NCI-H1694 (cell line): ENCODE measurements at regions not wholly inside any gene's neighbourhood (a gene's known extent, or its start where the extent isn't known, plus 50 kb on each side); places are given as distances from the start of the nearest gene placed in this dataset.

ENCODE experiments used
- DNase-seq: peaks from one replicate; lab custom pipeline; 2025; lab: John Stamatoyannopoulos, UW

- no peak for DNase-seq
Measured at GRCh38 chrX:69228732-69229131, 63.5 kb upstream of the PJA1 start.

DNA sequence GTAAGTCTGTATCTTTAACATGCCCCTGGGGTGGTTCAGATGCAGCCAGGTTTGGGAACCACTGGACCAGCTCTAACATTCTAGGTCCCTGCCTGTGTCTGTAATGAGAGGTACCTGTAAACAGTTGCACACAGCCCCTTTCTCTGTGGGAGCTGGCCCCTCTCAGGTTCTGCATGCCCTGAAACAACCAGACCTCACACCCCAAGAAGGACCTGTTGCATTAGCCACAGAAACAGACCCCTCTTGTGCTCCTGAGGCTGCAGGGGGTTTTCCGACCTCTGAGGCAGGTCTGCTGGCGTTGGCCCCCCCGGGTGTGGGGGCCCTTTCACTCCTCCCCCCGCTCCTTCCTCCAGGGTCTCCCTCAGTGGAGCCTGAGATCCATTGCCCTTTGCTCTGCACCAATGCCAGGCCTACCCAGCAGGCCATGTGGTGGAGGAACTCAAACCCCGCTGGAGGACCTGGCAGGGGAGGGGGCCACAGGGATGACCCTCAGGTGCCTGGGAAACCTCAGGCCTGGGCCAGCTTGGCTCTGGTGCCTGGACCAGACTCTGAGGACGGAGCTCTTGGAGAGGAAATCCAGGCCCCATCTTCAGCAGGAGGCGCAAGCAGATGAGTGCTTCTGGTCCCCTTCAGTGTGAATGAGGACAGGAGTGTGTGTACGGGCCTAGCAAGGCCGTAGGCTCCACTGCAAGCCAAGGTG, 61.4 kb upstream of the PJA1 start:
- no peak for DNase-seq

DNA sequence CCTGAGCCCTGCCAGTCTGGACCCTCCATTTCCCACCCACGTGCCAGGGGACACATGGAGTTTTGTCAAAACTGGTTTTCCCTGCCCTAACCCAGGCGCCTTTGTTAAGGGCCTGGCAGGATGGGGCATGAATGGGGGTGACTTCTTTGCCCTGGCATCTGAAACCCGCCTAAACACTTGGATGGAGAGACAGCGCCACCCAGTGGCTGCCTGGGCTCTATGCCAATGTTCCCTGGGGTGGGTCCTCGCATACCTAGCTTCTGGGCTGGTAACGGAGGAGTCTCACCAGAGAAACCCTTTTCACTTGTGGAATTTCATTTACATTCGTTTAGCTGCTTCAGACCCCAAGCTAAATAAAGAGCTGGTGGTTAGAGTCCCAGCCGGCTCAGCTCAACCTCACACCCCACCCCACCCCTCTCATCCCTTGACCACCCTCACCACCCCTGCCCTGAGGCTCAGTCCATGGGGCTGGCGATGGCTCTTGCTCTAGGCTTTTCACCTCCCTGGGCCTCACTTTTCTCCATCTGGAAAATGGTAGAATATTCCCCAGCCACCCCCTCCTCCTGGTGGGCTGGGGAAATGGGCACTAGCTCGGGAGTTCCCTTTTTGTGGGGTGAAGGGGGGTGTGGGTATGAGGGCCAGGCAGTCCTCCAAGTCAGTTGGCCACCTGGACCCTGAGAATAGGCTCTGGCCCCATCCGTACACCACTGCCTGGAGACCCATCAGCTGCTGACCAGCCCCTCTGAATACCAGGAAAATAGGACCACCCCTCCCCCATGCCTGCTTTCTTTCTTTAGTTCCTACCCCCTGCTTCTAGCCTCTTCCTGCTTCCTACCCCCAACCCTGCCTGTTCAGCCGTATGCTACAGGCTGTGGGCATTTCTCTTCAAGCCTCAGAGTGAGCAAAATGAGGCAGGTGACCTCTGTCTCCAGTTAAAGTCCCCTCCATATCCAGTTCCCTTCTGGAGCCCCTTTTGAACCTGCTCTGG, 57.1 kb upstream of the PJA1 start:
- peak; percentile 80 for DNase-seq

- no peak for DNase-seq
Measured at GRCh38 chrX:69221239-69222102, 56.2 kb upstream of the PJA1 start.

- DNase-seq: no peak
Measured at GRCh38 chrX:69218407-69218997, 53.2 kb upstream of the PJA1 start.

DNA sequence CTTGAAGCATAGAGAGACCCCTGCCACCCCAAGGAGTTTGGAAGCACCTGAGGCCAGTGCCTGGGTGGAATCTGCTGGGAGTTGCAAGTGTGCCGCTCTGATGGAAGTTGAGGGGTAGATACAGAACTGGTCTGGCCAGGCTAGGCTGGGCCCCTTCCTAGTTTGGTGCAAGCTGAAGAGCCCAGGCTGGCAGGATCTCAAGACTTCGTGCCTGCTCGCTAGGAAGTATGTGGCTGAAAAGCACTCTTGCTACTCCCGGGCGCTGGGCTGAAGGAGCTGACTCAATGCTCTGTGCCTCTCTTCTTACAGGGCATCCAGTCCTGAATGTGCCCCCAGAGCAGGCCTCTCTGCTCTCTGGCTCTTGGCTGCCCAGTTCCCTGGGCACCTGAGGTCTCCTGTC, 51.7 kb upstream of the PJA1 start:
- DNase-seq: no peak

- no peak for DNase-seq
Measured at GRCh38 chrX:69216446-69216845, 51.2 kb upstream of the PJA1 start.

- no peak for DNase-seq
Measured at GRCh38 chrX:69215161-69215875, 50.1 kb upstream of the PJA1 start.
